AG20443 (cell line): ENCODE measurements at regions not wholly inside any gene's neighbourhood (a gene's known extent, or its start where the extent isn't known, plus 50 kb on each side); places are given as distances from the start of the nearest gene placed in this dataset.
"Not testable (repeated sequence)": the region's sequence is repeated elsewhere in the genome, so short reads cannot be mapped to it uniquely, and the experiment has no call there.

Experiments
- DNase-seq: peaks from one replicate; pipeline ENCODE4 v3.0.0; 2012; ENCODE audit warnings: low spot score, mixed read lengths

DNA sequence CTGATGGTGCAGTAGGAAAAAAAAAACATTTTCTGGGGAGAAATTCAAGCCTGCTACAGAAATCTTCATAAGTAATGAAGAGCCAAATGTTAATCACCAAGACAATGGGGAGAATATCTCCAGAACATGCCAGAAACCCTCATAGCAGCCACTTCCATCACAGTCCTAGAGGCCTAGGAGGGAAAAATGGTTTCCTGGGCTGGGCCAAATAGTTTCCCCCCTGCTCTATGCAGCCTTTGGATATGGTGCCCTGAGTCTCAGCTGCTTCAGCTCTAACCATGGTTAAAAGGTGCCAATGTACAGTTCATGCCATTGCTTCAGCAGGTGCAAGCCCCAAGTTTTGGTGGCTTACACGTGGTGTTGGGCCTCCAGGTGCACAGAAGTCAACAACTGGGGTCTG, 113.1 kb downstream of the ZNF648 start:
- no peak for DNase-seq

DNA sequence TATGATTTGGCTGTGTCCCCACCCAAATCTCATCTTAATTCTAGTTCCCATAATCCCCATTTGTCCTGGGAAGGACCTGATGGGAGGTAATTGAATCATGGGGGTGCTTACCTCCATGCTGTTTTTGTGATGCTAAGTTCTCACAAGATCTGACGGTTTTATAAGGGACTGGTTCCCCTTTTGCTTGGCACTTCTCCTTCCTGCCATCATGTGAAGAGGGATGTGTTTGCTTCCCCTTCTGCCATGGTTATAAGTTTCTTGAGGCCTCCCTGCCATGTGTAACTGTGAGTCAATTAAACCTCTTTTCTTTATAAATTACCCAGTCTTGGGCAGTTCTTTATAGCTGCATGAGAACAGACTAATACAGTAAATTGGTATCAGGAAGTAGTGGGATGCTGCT, 114.1 kb downstream of the ZNF648 start:
- DNase-seq: no peak

DNA sequence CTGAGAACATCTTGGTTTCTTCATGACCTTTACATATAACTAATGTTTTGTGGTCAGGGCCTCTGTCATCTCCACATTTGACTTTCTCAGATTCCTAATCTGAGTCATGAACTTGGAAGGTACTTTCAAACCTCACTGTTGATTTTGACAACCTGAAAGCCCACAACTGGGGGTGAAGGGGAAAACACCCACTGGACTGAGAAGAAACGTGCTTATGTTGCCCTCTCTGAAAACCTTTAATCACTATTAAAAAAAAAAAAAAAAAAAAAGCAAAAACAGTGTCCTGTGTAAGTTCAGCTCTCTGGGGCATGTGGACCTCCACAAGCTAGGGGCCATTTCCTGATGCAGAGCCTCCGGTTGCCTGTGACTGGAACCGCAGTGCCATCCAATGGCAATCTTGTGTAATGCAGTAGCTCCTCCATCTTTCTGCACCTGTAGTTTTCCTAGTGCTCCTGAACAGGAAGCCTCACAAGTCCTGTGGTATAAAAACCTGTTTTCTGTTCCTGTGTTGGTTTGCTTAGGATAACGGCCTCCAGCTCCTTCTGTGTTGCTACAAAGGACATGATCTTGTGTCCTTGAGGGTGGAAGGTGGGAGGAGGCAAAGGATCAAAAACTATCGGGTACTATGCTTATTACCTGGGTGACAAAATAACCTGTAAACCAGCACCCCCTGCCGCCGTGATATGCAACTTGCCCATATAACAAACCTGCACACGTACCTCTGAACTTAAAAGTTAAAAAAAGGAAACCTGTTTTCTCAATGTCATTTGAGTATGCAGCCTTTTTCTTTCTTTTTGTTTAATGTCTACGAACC, 124.5 kb downstream of the ZNF648 start:
- DNase-seq: peak; percentile 22

DNA sequence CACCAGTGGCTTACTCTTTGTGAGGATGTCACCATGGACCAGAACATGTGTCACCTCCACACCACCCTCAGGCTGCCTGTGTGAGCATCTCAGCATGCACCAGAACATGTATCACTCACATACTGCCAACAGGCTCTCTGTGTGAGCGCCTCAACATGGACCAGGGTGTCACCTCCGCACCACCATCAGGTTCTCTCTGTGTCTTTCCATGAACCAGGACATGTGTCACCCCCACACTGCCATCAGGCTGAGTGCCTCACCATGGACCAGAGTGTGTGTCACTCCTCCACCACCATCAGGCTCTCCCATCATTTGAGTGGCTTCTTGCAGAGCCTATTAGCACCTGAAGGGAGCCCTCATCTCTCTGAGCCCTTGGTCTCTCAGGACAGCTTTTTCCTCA, 125.2 kb downstream of the ZNF648 start:
- DNase-seq: no peak

DNA sequence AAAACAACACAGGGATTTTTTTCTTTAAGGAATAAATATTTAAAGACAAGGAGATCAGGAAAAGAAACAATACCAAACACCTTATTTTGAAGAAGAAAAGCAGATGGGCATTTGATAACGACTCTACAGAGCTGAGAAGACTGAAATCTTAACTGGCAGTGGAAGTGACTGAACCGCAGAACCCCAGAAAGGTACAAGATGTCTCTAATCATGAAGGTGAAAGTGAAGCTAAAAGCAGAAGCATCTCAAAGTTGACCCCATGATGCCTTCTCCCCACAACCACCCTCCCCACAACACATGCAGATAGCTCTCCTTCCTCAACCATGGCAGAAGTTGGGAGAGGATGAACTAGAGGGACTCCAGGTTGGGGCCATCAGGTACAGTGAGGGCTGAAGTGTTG, 129.6 kb downstream of the ZNF648 start:
- DNase-seq: no peak

DNA sequence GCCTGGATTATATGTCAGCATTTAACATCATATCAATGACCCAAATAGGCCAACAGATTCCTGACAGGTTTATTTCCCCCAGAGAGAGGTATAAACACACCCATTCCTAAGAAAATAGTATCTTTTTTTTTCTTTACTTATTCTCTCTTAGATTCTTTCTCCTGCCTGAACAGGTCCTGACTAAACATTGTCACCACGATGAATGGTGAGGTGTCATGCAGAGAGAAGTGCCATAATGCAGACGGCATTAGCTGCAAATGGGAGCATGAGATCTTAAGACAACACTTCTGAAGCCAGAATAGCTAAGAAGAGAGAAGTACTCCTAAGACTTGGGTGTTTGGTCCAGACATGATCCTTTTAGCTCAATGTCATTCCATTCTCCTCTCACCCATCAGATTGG, 131.3 kb downstream of the ZNF648 start:
- no peak for DNase-seq

DNA sequence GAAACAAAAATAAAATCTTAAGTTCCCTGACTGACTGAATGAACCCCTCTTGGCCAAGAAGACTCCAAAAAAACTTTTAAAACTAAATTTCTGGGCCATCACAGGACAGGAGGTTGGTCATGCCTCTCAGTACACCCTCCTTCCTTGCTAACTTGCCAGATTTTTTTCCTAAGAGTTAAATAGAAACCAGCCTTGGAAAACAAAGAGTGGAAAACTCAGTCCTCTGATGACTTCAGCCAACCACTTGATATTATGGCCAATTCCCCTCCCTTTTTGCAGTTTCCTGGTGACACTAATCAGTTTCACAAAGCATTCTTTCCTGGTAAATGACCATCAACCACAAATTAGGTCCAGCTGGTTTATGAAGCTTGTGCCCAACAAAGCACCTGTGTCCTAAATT, 134.8 kb downstream of the ZNF648 start:
- no peak for DNase-seq

DNA sequence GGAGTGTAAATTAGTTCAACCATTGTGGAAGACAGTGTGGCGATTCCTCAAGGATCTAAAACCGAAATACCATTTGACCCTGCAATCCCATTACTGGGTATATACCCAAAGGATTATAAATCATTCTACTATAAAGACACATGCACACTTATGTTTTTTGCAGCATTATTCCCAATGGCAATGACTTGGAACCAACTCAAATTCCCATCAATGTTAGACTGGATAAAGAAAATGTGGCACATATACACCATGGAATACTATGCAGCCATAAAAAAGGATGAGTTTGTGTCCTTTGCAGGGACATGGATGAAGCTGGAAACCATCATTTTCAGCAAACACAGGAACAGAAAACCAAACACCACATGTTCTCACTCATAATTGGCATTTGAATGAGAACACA, 137.5 kb downstream of the ZNF648 start:
- DNase-seq: not testable (repeated sequence)

DNA sequence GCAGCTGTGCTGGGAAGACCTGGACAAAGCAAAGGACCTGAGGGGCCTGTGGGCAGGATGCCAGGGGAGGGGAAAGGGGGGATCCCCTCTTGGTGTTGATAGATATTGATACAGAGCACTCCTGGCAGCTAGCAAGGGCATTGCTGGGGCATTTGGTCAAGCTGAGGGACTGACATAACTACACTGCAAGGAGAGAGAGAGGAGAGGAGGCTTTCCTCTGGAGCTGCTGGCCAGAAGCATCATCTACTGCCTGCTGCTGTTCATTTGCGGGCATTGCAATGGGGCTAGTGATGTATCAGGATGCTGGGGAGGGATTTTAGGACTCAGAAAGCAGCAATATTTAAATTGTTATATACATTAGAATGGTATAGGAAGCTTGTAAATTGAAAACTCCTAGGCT, 142.0 kb downstream of the ZNF648 start:
- DNase-seq: no peak

DNA sequence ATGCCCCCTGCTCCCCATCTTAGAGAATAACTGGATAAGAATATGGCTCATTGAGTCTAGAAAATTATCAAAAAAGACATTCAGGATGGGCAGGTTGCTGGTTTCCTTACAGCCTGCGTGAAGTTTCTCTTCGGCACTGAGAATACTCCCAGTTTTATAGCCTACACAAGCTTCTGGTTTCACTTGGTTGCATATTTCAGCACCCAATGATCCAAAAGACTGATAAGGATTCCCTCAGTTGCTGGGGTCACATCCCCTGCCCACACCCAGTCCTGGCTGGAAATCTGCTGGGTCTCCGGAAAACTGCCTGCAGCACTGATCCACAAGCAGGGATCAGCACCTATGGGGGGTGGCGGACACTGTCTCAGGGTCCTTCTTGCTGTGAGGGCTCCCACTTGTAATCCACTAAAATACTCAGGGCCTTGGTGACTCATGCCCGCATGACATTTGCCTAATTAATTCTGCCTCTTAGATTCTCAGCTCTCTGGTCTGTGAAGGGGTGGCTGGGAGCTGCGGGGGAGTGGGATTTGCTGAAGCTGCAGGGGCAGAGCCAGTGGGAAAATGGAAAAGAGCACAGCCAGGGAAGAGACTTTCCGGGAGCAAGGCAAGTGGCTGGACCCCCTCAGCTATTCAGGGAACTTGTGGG, 142.5 kb downstream of the ZNF648 start:
- no peak for DNase-seq

DNA sequence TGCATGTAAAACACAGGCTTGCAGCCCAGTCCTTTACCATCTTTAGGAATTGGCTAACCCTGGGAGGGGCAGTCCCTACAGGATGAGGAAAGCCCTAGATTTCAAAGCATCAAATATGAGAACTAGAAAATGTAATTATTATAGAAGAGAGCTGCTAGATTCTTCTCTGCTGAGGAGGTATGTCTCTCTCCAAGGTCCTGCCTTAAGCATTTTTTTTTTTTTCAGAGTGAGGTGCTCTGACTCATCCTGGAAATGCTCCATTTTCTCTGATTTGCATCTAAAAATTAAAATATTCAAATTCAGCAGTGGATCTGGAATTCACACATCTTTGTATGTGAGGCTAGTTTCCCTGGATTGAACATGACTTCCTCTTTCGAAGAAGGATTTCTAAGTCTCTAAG, 149.8 kb downstream of the ZNF648 start:
- DNase-seq: no peak

DNA sequence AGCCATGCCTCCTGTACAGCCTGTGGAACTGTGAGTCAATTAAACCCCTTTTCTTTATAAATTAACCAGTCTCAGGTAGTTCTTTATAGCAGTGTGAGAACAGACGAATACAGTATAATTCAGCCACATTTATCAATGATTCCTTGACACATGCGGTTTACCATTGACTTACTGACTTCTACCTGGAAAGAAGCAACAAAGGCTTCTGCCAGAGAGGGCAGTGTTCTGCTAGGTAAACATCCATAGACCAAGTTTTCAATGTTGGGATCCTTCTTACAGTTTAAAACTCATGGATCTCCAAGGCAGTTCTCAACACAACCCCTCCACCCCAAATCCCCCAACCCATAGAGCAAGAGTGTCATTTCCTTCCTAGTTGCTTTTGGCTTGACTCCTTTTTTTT, 150.6 kb downstream of the ZNF648 start:
- DNase-seq: no peak

DNA sequence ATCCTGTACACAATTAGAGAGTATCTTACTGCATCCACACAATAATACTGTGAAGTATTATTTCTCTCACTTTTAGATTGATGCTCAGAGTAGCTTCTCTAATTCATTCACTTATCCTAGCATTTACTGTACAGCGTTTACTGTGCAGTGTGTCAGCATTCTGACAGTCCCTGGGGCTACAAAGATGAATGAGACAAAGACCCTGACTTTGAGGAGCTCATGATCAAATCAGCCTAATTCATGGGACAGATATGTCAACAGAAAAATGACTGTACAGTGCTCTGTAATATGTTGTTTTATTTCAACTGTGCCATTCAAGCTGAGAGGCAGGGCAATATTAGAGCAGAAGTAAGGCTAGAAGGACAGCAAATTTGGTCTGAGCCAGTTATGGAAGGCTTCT, 152.5 kb downstream of the ZNF648 start:
- no peak for DNase-seq

DNA sequence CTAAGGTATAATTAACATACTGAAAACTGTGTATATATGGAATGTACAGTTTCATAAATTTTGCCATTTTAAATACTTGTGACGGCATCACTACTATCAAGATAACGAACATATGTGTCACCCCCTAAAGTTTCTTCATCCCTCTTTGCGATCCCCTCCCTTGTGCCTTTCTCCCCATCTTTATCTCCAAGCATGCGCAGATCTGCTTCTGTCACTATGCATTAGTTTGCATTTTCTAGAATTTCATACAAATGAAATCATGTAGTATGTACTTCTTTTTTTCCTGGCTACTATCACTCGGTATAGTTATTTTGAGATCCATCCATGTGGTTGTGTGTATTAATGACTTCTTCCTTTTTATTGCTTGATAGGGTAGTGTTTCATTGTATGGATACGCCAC, 154.9 kb downstream of the ZNF648 start:
- DNase-seq: no peak

DNA sequence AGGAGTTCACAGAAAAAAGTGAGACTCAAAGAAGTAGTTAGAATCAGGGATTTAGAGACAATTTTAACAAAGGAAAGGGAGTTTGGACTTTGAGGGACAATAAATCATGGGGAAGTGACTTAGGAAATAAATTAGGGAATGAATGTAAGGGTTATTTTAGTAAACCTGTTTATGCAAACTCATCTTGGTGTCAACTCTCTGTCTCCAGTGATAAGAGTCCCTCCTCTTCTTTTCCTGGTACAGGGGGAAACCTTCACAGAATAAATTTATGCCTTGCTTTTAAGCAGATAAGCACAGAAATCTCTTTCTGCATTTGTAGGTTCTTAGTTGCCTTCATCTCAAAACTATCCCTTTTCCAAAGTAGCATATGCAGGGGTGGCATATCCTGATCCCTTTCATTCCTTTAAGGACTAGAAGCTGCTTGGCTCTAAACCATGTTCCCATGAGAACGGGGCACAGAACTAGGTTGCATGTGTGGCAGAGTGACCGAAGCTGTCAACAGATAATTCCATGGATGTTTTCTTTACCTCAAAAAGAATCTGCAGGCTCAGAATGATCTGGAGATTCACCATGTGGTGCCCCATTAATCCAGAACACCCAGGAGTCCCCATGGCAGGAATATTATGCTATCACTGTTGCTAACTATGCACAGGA, 155.4 kb downstream of the ZNF648 start:
- no peak for DNase-seq

DNA sequence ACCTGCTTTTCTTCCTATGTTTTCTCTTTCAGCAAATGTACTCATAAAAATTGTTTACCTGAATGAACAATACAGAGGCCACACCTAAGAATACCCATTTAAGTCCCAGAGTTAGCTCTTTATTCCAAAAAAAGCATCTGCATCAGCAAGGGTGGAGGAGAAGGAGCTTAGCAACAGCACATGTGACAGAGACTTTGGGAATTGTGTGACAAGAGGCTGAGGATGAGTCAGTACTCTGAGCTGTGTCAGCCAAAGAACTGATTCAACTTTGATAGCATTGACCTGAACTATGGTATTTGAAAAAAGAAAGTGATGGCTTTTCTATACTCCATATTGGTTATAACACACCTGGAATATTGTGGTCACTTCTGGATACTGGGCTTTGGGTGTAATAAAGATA, 162.7 kb downstream of the ZNF648 start:
- no peak for DNase-seq

DNA sequence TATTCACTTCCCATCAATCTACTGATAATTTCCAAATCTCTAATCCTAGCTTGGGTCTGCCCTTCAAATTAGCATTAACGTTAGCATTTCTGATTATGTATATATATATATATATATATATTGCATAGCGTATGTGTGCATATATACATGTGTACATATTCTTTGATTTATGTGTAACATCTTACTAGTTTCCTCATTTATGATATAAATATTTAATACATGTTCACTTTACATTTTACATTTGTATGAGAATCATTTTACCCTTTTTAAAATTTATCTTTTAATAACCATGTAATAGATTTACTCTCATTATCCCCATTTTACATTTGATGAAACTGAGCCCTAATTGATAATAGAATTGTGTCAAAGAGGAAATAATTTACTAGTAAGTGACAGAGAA, 164.7 kb downstream of the ZNF648 start:
- DNase-seq: no peak

DNA sequence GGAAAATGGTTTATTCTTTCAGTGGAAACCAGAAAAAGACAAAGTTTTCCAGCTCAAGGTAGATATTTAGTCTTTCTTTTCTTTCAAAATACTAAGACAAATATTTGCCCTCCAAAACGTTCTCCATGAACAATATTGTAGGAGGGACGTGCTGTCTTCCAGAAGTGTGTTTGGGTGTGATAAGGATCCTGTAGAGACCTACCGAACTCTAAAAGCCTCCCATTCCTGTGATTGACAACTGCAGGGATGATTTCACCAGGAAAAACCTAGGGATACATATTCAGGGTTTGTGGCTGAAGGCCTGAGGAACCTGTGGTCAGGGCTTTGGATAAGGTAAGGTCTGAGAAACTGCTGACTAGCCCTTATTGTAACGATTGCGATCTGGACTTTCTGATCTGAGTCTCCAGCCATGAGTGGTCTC, 167.1 kb downstream of the ZNF648 start:
- no peak for DNase-seq

DNA sequence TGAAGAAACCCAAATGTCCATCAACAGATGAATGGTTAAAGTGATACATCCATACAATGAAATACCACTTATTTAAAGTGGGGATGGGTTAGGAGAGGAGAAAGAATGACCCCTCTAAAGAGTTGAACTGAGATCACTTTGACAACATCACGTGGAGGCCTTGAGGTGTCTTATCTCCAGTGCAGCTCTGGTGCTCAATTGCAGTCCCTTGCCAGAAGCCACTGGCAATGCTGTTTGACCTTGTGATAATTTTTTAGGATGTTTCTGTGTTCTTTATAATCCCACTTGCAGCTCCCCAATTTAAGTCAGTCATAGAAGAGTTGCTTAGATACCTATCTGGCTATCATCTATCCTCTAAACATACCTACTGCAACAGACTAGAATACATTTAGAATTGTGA, 167.6 kb downstream of the ZNF648 start:
- DNase-seq: no peak

DNA sequence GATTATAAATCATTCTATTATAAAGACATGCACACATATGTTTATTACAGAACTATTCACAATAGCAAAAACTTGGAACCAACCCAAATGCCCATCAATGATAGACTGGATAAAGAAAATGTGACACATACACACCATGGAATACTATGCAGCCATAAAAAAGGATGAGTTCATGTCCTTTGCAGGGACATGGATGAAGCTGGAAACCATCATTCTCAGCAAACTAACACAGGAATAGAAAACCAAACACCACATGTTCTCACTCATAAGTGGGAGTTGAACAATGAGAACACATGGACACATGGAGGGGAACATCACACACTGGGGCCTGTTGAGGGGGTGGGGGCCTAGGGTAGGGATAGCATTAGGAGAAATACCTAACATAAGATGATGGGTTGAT, 168.4 kb downstream of the ZNF648 start:
- not testable (repeated sequence) for DNase-seq

DNA sequence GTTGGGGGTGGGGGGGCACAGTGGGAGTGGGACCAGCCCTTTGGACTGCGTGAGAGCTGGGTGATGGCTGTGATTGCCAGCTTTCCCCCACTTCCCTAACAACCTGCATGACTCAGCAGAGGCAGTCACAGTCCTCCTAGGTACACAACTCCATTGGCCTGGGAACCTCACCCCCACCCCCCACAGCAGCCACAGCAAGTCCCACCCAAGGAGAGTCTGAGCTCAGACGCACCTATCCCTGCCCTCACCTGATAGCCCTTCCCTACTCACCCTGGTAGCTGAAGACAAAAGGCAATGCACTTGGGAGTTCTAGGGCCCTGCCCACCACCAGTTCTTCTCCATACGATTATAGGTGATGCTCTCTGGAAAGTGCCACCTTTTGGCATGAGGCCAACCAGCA, 188.9 kb downstream of the ZNF648 start:
- no peak for DNase-seq

DNA sequence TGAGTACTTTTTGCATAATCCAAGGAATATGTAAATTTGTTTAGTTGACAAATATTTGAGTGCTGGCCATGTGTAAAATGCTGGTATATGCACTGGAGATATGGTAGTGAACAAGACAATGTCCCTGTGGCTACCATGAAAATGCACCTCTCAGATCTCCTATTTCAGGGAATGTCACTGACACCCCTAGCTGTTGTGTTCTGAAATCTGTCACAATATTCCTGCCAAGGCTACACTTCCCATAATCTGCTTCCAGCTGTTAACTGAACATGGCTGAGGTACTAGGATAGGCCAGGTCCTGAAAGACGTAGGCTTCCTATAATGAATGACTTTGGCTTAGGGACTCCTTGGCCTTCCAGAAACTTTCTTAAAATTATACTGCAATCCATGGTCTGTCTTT, 197.8 kb downstream of the ZNF648 start:
- DNase-seq: no peak

DNA sequence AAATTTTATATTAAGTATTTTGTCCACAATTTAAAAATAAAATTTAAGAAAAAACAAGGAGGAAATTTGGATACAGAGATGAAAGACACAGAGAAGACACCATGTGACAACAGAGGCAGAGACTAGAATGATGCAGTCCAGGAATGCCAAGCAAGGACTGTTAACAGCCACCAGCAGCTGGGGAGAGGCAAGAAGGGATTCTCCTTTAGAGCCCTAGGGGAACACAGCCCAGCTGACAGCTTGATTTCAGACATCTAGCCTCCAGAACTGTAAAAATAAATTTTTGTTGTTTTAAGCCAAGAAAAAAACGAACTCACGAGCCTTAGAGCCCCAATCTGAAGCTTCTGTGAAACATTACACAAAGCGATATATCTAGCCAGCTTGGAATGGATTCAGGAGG, 198.5 kb downstream of the ZNF648 start:
- no peak for DNase-seq
